GM21529 (cell line): ENCODE measurements at regions not wholly inside any gene's neighbourhood (a gene's known extent, or its start where the extent isn't known, plus 50 kb on each side); places are given as distances from the start of the nearest gene placed in this dataset.
"Not testable (repeated sequence)": the region's sequence is repeated elsewhere in the genome, so short reads cannot be mapped to it uniquely, and the experiment has no call there.

Source experiments
- ATAC-seq: cut with Tn5 transposase; IDR thresholded peaks from one replicate; pipeline ENCODE4 v1.9.1; 2021; ENCODE audit not compliant: unreplicated experiment

DNA sequence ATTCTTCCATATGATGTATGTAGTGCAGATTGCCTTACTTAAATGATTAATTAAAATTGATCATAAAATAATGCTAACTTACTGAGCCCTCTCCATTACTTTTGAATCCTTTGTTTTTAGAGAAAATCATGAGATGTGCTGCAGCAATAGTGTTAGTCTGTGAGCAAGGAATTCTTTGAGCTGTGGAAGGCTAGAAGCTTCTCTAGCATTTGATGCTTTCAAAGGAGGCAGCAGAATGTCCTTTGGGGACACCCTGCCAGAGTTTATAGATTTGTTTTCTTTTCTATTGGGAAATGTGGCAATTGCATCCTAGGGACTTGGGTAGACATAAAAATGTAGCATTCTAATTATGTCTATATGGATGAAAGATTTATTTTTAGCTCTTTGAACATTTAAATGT is 284.1 kb upstream of the SMIM30 start:
- ATAC-seq = no peak

DNA sequence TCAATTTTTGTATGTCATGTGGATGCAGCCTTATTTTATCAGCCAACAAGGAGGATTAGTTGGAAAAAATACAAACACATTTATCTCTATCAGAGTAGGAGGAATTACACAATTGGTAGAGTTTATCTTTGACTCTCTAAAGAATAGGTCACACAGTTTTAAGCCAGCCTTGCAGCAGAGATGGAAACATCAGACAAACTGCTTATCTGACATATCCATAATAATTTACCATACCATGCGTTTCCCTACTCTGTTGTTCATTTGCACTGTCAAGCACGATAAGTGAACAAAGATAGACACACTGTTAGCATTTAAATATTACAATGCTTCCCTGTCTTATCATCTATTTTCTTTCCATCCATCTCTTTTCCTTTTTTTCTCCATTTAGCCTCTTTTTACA is 283.7 kb upstream of the SMIM30 start:
- no peak for ATAC-seq

DNA sequence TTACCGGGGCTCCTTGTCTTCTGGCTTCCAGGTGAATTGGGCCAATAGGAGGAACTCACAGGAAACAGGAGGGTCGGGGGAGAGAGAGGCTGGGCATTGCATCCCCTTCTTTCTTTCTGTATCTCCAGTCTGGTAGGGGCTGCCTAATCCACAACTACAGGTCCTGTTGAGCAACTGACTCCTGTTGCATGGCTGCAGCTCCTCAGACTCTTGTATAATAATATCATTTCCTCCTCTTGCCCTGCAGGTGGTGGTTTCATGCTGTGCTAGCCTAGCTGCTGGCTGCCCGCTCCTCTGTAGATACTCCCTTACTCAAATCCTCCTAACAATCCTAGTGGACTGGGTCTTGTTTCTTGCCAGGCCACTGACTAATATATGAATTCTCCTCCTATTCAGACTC is 276.5 kb upstream of the SMIM30 start:
- ATAC-seq = no peak

DNA sequence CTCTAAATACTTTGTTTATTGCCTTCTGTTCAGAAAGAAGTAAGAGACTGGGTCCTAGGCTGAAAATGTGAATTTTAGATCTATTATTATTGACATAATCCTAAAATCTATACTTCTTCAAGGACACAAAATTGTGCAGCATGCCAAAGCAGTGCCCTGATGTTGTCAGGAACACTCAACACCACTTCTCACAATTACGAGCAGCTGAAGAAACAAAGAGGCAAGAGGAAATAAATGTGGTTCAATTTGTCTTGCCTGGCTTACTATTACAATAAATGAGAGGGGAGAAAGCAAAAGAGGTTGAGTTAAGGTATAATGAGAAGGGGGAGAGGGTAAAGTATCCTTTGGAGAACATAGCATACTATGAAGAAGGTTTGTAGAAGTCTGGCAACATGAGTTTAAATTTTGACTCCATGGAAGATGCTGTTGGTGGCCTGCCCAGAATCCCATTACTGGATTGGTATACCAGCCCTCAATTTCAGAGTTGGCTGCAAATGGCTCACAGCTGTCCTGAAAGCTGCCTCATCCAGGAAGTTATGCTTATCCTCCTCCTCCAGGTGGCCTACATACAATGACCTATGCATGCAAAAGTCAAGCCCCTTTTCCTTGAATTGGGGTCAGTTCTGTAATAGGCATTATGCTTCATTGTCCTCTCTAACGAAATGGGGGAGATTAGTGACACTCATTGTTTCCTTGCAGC is 274.6 kb upstream of the SMIM30 start:
- no peak for ATAC-seq

DNA sequence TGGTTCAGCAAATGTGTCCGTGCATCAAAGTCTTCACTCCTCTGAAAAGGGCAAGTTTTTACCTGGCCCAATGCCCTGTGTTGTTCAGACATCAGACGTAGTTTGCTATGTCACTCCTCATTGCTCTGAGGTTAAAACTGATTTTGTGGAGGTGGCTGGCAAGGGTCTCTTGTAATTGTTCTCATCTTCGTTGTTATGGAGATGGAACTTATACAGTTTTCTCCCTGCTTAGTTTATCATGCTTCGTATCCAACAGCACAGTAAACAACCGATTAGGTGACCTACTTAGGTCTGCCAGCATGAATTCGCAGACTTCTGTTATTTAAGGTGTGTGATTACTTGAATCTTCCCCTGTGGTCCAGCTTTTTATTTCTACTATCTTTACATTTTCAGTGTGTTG is 274.1 kb upstream of the SMIM30 start:
- ATAC-seq = no peak

DNA sequence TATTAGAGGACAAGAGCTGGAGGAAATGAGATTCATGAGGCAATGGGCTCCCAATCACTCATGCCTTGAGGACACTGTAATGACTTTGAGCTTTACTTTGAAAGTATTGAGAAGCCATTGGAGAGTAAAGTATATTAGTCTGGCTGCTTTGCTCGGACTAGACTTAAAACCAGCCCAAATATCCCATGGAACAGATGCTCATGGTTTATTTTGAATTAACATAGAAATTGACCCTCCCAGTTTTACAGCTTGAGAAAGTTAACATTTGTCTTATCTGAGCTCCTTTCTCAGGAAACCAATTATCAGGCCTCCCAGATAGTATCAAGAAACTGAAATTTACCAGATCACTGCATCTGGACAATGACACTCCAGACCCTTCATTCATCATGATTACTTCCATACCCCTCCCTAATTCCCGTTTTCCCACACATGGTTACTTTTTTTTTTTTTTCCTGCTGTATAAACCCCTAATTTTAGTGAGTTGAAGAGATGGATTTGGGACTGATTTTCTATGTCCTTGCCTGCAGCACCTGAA is 270.8 kb upstream of the SMIM30 start:
- ATAC-seq = no peak

DNA sequence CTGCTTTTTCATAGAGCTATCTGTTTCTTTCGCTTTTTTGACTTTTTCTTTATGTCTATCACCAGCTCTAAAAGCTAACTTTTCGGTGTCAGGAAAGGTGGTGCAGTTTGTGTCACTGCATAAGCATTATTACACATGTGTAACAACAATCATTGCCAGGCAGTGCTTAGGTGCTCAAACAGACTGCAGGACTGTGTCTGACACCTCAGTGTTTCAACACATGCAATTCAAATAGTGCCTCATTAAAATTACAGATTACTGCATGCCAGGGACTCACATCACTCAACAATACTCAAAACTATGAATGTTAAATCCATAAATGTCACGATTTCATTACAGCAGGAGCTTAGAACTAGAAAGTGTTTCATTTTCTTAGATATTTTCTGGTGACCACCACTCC is 265.3 kb upstream of the SMIM30 start:
- no peak for ATAC-seq

DNA sequence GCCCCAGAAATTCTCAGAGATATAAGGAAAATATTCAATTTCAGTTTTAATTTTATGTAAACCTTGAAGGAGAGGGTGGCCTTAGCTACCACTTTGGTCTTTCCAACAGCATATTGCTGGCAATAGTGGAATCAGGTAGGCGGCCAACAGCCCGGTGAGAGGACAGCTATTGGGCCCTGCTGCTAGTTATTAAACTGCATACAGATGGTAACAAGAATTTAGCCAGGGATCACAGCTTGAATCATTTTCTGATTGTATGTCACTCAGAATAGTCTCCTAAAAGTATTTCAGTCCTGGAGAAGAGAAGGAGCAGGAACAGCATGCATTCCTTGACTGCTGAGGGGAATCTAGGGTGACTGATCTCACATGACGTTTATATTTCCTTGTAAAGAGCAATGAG is 261.4 kb upstream of the SMIM30 start:
- ATAC-seq = no peak

DNA sequence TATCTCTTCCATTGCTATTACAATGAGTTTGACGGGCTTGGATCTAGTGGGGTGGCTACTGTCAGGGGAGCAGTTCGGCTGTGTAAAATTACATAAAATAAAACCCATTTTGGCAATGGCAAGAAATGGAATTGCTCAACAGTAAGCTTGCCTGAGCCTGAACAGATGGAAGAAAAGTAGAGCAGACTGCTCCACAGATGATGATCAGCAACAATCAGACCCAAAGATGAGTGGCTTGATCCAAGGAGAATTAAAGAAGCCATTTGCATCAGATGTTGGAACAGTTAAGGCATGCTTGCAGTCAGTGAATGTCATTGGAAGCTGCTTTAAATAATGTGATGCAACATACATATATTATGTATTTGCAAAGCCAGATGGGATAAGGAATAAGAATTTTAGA is 256.6 kb upstream of the SMIM30 start:
- ATAC-seq = no peak

DNA sequence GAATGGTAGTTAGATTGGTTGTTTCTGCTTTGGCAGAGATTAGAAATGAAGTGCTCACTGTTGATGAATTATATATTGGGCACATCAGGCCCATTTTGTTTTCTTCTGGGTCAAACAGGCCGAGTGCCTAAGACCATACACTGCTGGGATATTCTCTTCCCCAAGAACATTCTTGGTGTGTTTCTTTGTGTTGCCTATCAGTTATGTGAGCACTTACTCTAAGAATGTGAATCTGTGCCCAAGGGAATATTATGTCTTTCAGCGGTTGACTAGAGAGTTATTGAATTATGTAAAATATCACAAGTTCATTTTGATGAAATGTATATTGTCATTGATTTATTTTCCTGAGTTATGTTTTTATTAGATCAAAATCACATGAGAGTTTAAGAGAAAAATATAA is 255.5 kb upstream of the SMIM30 start:
- ATAC-seq = no peak

DNA sequence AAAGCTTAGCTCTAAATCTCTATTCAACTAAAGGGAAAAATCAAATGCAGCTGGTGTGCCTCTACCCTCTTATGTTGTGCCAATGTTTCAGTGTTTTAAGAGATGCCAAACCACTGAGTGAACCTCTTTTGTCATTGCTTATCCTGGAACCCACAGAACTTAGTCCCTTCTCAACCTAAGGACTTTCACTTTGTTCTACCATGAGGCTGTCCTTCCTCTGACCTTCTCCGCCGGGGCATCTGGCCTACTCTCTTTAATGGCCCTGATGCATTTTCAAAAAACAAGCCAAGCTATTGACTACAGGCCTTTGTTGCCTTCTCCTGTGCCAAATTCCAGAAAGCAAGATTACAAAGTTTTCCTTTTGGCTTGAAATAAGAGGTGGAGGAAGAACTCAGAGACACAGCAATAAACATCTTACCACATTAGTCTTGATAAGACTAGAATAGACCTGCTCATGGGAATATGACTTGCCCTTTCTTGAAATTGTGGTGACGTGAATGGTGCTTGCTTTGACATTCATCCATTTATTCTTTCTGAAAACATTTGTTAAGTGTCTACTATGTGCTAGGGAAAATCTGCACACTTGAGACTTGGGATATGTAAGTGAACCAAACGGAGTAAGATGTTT is 253.2 kb upstream of the SMIM30 start:
- ATAC-seq = no peak

DNA sequence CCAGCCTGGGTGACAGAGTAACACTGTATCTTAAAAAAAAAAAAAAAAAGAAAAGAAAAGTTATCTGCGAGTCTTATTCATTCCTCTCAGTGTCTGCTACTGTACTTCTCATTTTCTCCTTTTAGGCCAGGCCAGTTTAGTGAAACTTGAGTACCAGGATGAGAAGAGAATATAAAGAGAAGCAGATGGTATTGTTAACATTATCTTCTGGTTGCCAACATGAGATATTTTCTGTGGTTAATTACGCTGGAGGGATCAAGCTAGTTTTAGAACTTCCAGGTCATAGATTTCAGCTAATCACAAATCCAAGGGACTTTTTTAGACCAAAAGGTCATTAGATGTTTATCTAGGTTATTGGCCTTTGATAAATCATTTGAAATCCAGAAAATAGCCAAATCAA is 252.6 kb upstream of the SMIM30 start:
- no peak for ATAC-seq

DNA sequence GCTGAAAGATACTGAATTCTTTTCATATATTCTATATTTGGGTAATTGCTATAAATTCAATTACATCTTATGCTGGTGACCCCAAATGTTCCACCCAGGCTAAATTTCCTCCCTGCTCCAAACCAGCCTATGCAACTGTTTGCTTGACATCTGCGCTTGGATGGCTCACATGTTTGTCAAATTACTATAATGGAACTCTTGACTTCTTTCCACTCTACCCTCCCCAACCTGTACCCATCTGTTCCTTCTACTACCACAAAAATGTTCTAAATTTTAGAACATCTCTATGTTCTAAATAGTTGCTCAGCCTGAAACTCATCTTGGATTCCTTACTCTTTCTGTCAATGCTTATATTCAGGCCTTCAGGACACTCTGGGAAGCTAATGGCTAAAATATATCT is 249.9 kb upstream of the SMIM30 start:
- no peak for ATAC-seq

DNA sequence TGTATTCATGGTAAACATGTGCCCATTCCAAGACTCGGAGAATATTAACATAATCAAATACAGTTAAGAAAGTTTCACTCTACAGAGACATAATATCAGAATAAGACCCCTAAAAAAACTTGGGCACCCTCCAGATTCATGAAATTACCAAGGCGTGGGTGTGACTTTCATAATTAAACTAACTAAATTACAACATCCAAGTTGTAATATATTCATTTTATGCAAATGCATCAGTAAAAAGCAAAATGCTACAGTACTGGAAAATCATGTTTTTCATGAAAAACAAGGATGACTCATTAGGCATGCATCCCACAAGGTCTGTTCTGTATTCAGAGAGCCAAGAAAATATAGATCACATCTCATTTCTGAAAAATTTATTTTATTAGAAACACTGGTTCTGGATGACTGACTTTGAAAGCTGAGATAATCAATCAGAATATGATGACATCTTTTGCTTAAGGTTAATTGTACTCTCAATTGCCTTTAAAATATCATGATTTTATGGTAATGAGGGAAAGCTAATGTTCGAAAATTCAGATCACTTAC is 248.8 kb upstream of the SMIM30 start:
- no peak for ATAC-seq

DNA sequence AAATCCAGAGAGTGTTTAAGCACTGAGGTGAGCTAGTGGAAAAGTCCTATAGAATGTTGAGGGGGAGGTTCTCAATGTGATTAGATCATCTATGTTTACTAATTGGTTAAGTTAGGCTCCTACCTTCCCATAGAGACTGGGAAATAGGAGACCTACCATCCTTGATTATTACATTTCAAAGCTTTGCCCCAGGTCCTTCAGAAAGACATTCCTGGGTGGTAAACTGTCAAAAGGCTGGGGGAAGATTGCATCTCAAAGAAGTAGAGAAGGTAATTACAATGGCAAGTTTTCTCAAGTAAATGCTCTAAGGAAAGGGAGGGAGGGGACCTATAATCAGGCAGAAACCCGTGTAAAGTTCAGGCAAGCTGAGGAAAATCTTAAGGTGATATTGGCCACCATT is 247.8 kb upstream of the SMIM30 start:
- ATAC-seq = no peak

DNA sequence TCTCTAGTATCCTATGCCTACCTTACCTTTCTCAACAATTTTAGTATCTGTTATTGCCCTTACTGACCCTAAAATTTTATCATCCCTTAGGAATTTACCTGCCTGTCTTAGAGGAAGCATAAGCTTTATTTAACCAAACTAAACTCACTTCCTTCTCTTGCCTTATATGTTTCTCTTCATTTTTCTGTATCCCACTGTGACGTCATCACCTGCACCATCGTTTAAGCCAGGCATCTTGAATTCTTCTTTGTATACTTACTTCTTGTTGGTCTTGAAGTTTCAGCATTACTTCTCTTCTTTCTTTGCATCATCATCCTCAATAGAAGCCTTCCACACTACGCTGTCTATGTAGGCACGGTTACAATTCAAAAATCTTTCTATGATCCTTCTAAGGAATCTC is 231.0 kb upstream of the SMIM30 start:
- ATAC-seq = no peak

DNA sequence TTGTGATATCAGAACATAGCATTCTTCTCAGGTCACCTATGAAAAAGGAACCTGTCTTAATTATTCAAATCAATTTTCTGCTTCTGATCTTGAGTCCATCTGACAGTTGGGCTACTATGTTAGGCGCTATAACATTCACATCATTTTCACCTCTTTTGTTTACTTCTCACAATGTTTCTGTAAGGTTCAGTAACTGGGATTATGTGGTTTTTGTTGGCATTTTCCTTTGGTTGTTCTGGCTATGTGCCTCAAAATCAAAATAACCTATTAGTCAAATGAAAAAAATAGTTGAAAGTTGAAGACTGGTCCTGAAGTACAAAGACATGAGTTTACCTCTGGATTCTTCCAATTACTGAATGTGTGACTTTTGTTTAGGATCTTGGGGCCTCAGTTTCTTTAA is 221.3 kb upstream of the SMIM30 start:
- no peak for ATAC-seq

DNA sequence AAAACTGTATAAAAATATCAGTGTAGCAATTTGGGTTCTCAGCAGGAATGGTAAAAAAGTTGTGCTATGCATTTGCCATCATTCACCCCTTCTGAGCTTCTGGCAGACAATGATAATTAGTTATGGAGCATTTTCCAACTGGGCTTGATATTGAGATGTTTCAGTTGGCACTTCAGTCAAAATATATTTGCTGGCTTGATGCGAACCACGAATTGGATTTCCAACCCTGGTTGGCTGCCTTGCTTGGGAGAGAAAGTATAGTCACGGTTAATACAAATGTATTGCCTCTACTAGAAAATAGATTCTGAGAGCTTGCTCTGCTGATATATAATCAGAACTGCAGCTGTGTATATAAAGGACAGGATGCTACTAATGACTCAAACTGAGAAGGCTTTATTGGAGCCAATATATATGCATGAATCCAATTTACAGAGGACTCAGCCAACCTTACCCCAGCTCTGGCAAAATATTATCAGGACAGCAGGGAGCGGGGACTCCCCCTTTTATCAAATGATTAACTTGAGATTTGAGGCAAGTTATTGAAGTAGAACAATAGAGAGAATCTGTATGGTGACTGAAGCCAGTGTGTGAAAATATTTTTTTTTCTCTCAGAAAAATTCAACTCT is 219.8 kb upstream of the SMIM30 start:
- no peak for ATAC-seq

DNA sequence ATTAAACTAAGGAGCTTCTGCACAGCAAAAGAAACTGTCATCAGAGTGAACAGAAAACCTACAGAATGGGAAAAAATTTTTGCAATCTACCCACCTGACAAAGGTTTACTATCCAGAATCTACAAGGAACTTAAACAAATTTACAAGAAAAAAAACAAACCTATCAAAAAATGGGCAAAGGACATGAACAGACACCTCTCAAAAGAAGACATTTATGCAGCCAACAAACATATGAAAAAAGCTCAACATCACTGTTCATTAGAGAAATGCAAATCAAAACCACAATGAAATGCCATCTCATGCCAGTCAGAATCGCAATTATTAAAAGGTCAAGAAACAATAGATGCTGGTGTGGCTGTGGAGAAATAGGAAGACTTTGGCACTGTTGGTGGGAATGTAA is 218.5 kb upstream of the SMIM30 start:
- ATAC-seq = not testable (repeated sequence)

DNA sequence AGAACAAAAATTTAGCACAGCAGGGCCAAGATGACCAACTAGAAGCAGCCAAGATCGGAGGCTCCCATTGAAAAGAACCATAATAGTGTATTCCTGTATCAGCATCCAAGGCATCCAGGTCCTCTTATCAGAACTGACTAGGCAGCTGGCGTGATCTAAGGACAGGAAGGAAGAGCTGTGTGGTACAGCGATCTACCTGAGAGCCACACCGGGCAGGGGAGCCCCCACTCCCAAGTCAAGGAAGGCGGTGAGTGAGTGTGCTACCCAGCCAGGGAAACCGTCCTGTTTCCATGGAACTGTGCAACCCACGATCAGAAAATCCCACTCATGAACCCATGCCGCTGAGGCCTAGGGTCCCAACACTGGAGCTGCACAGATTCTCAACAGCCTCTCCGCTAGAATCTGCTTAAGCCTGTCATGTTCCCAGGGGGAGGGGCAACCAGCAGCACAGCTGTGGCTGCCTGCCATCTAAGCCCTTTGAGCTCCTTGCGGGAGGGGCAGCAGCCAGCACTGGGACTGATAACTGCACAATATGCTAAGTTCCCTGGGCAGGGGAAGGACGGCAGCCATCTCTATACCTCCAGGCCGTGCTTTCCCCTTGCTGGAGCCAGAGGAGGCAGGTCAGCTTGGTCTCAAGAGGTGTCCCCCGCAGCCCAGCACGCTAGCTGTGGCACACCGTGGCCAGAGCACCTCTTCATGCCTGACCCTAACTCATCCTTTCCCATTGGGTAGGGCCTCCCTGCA is 213.0 kb upstream of the SMIM30 start:
- ATAC-seq = no peak

DNA sequence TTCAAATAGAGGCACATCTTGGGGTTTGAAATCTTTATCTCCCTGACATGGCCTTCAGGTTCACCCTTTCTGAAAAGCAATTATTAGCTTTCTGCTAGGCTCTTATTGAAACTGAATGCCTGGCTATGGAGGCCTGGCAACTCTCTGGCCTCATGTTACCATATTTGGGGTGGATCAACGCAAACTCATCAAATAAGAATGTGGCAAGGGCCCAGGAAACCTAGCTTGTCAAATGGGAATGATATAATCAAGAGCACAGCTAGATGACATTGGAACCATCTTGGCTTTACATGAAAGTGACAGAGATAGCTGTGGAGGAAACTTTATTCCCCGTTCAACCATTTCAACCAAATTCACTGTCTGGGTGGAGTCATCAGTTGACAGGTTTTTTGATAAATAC is 202.8 kb upstream of the SMIM30 start:
- ATAC-seq = no peak
